Left lung (tissue), 4 donors: ENCODE measurements at regions not wholly inside any gene's neighbourhood (a gene's known extent, or its start where the extent isn't known, plus 50 kb on each side); places are given as distances from the start of the nearest gene placed in this dataset.

Source experiments
- ATAC-seq: fragments of 200-7000 bp; cut with Tn5 transposase; one replicate; pipeline ENCODE4 v1.9.1; 2020; ENCODE audit warnings: moderate library complexity
- DNase-seq, 4 donors: peaks; one replicate each; pipeline ENCODE4 v3.0.0-alpha.2; 2013 to 2020
- H3K27ac ChIP-seq, 2 donors: fragments of 200-600 bp; sonication (generic) in 1 of 2; one replicate each; pipeline versions ENCODE4 v1.5.0 to v1.8.0; 2020 to 2021
- H3K27me3 ChIP-seq, 2 donors: fragments of 200-600 bp; sonication (generic) in 1 of 2; one replicate each; pipeline versions ENCODE4 v1.5.0 to v1.8.0; 2020 to 2021
- H3K36me3 ChIP-seq, 2 donors: fragments of 200-600 bp; sonication (generic) in 1 of 2; one replicate each; pipeline versions ENCODE4 v1.5.0 to v1.8.0; 2020 to 2021
- H3K4me1 ChIP-seq, 2 donors: fragments of 200-600 bp; one replicate each; pipeline ENCODE4 v1.8.0; 2021
- H3K4me3 ChIP-seq, 2 donors: fragments of 200-600 bp; sonication (generic) in 1 of 2; one replicate each; pipeline versions ENCODE4 v1.5.0 to v1.8.0; 2020 to 2021; ENCODE audit warnings: mild to moderate bottlenecking in 1 of 2
- H3K9me3 ChIP-seq, 2 donors: fragments of 200-600 bp; sonication (generic) in 1 of 2; one replicate each; pipeline versions ENCODE4 v1.5.0 to v1.8.0; 2020 to 2021
- CTCF ChIP-seq, 2 donors: fragments of 200-600 bp; sonication (generic) in 1 of 2; IDR thresholded peaks; one replicate each; pipeline versions ENCODE4 v1.5.0 to v1.8.0; 2021; ENCODE audit warnings: antibody characterized with exemption in 2 of 2
- intact Hi-C, 2 donors: fragments of 100-400 bp; cut with DNase I; formaldehyde crosslinking; loops; one replicate each; pipeline versions ENCODE4 v1.11.2 to v1.14.2; 2022
- donor health status: DM: no; HTN: yes; CAD: no.
- donor health status: DM: no; HTN: no; CAD: no.

DNA sequence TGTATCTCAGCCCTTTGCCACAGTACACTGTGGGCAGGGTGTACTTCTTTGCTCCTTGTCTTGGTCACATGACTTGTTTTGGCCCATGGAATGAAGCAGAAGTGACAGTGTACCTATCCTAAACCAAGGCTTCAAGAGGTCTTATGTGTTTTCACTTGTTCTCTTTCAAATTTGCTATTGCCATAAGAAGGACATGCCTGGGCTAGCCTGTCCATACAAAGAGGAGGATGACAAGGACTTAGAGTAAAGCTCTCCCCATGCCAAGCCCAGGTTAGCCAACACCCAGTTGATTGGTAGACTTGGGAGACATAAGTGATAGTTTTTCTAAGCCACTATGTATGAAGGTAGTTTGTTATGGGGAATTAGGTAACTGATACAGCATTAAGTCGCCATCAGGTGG, 141.1 kb upstream of the MID1 start:
- no peak overlapping the region for H3K27ac ChIP-seq
- no peak for ATAC-seq
- DNase-seq, result no peak
- no peaks in the 10 kb centered on the region for H3K4me1 ChIP-seq
- no peaks in the 10 kb centered on the region for H3K36me3 ChIP-seq
- H3K4me3 ChIP-seq, result no peak overlapping the region
- H3K27me3 ChIP-seq, result no peaks in the 10 kb centered on the region
- TF ChIP-seq CTCF (IDR thresholded peaks at IDR 0.05), result no peak
- no peaks in the 10 kb centered on the region for H3K9me3 ChIP-seq
- intact Hi-C loops, result no loop called here

- DNase-seq, result peak in 1 of 4 donors; percentile 23
- H3K4me3 ChIP-seq, result no peak overlapping the region
- TF ChIP-seq CTCF (IDR thresholded peaks at IDR 0.05), result peak; percentile 17 to 36
Observed at GRCh38 chrX:10769195-10769594, 148.8 kb upstream of the MID1 start.

DNA sequence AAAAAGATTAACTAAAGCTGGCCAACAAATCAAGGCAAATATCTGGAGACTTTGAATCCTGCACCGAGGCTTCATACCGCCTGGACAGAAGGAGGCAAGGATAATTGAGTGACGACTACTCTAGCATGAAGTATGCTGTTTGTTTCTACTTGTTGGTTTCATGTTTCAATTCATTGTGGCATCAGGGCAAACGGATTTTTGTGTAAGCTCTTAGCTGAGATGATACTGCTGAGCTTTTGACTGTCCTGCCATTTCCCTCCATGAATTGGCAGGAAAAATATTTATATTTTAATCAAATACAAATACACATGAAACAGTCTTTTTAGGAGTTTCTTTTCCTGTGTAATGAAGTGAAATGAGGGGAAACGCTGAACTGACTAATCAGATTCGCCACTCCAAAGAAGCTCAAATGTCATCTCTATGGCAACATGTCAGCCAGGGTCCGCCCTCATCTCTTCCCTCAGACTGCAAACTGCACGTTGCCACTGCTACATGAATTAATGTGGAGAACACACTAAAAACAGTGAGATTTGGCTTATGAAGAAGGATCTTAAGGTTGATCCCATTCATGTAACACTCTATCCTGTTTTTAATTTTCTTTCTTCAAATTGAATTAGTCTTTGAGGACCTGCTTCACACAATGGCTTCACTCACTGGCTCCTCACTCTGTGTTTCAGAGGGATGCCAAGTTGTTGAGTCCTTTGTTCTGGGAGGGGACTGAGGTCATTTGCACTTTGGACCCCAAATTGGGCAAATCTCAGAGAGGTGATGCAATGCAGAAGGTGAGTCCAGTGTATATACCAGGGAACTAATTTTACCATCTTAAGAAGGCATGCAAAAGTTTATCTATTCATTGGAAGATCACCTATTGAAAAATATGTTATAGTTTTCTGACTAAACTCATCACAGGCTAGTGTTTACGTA, 149.6 kb upstream of the MID1 start:
- Histone ChIP-seq H3K27ac (no peak overlapping the region), H3K36me3 (no peaks in the 10 kb centered on the region), H3K27me3 (no peaks in the 10 kb centered on the region), H3K4me1 (no peaks in the 10 kb centered on the region), H3K9me3 (no peaks in the 10 kb centered on the region), H3K4me3 (no peak overlapping the region)
- no peak for TF ChIP-seq CTCF (IDR thresholded peaks at IDR 0.05)
- intact Hi-C loops, result no loop called here
- ATAC-seq (peak; percentile 47), DNase-seq (peak in 1 of 4 donors; percentile 62)

More at GRCh38 chrX:10769195-10769594, 148.8 kb upstream of the MID1 start:
- Histone ChIP-seq H3K27me3 (no peaks in the 10 kb centered on the region), H3K36me3 (no peaks in the 10 kb centered on the region), H3K27ac (no peak overlapping the region), H3K4me1 (no peaks in the 10 kb centered on the region), H3K9me3 (no peaks in the 10 kb centered on the region)
- intact Hi-C loops, result no loop called here
- ATAC-seq, result peak; percentile 81

GRCh38 chrX:10773318-10773717, 152.9 kb upstream of the MID1 start:
- ATAC-seq (no peak), DNase-seq (no peak)
- intact Hi-C loops, result no loop called here
- Histone ChIP-seq H3K4me3 (no peak overlapping the region), H3K36me3 (no peaks in the 10 kb centered on the region), H3K27ac (no peak overlapping the region), H3K27me3 (no peaks in the 10 kb centered on the region), H3K9me3 (no peaks in the 10 kb centered on the region), H3K4me1 (no peaks in the 10 kb centered on the region)
- TF ChIP-seq CTCF (IDR thresholded peaks at IDR 0.05), result no peak

- Histone ChIP-seq H3K9me3 (no peaks in the 10 kb centered on the region), H3K27me3 (no peaks in the 10 kb centered on the region), H3K27ac (no peak overlapping the region), H3K4me3 (no peak overlapping the region), H3K36me3 (no peaks in the 10 kb centered on the region), H3K4me1 (no peaks in the 10 kb centered on the region)
- intact Hi-C loops, result no loop called here
- no peak for DNase-seq
- no peak for TF ChIP-seq CTCF (IDR thresholded peaks at IDR 0.05)
- ATAC-seq, result no peak
Observed at GRCh38 chrX:10781847-10782530, 161.6 kb upstream of the MID1 start.
